Skin of body (tissue), 1 donor: ENCODE measurements at regions not wholly inside any gene's neighbourhood (a gene's known extent, or its start where the extent isn't known, plus 50 kb on each side); places are given as distances from the start of the nearest gene placed in this dataset.

ENCODE experiments used
- DNase-seq: peaks from one replicate; lab custom pipeline; 2025; lab: John Stamatoyannopoulos, UW

DNA sequence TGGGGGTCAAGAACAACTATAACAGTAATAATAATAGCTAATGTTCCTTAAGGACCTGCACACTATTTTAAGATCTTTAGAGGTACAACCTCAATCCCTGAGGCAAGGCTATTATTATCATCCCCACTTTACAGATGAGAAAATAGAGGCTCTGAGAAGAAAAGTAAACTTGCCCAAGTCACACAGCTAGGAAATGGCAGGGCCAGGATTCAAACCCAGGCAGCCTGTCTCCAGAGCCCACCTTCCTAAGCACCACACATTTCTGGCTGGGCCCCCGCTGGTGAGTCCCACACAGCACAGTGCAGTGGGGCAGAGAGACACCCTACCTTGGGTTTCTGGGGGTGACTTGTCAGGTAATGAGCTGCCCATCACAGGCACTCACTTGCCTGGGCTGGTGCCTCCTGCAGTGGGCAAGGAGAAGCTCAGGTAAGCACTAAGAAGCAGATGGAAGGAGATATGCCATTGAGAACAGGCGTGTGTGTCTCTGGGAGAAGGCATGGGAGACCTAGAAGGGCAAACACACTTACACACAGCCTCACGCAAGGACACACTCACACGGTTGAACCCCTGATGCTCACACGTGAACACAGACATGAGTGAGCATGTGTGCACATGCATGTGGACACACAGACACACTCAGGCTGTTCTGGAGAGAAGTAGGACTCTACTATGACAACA lies 104.4 kb upstream of the ZMIZ1 start:
- no peak for DNase-seq

DNA sequence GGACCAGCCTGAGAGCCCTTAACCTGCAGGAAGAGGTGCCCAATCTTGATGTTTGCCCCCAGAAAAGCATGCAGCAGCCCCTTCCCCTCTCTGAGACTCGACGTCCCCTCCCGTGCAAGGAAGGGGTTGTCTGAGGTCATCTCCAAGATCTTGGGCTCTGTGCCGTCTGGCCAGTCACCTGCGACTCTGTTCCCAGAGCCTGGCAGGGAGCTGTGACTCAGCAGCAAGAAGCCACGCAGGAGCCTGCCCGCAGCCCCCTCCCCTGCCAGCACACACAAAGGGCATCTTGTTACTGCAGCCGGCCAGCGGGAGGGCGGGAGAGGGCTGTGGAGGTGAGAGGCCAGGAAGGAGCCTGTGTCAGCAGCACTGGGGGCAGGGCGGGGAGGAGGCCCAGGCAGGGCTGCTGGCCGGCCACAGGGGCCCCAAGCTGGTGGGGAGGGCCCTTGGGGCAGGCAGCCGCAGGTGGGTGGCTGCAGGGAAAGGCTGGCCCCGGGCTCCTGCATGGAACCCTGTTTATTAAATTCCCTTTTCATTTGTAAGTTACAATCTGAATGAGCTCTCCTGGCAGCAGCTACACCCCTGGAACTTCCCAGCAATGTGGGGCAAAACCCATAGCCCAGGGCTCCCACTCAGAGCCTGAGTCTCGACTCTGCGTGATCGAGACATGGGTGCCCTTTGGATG lies 103.7 kb upstream of the ZMIZ1 start:
- DNase-seq, result no peak

DNA sequence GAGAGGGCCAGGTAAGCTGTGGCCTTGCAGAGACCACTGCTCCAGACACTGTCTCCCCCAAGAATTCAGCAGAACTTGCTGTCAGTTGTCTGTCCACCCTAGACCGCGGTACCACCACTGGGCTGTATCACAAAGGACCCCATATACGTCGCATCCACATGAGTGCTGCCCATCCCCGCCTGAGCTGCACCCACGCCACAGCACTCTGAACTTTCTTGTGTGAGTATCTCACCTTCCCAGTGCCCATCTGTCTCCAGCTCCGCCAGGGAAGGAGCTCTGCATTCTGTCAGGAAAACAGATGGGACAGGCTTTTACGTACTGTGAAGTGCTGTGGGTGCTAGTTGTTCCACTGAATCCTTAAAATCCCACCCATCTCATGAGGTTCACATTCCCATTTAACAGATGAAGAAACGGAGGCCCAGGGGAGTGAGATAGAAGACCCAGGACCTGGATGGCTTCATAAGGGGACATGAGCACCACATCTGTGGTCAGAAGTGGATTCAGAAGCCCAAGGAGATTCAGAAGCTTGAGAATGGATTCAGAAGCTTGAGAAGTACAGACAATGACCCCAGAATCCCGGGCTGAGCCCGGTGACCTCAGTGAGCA lies 102.5 kb upstream of the ZMIZ1 start:
- DNase-seq, result no peak

DNA sequence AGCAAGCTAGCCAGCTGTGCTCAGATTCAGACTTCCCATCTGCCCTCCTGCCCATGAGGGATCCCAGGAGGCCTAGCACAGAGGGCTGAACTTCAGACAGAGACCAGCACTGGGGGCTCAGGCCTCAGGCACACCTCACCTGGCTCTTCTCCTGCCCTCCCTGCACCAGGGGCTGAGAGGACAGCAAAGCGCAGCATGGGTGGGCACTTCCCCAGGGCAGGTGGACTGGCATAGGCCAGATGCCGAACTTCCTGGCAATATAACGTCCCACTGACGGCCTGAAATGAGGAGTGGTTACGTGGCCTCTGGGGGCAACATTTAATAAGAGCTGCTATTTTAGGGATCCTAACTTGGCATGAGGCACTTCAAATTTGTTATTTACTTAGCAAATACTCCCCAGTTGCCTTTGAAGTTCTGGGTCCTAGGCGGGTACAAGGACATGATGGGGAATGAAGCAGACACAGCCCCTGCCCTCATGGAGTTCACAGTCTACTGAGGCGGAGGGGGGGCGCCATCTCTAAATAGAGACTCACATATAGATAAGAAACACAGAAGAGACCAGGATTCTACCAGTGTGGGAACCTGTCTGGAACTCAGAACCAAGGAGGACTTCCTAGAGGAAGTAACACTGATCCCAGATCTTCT lies 101.8 kb upstream of the ZMIZ1 start:
- no peak for DNase-seq

DNA sequence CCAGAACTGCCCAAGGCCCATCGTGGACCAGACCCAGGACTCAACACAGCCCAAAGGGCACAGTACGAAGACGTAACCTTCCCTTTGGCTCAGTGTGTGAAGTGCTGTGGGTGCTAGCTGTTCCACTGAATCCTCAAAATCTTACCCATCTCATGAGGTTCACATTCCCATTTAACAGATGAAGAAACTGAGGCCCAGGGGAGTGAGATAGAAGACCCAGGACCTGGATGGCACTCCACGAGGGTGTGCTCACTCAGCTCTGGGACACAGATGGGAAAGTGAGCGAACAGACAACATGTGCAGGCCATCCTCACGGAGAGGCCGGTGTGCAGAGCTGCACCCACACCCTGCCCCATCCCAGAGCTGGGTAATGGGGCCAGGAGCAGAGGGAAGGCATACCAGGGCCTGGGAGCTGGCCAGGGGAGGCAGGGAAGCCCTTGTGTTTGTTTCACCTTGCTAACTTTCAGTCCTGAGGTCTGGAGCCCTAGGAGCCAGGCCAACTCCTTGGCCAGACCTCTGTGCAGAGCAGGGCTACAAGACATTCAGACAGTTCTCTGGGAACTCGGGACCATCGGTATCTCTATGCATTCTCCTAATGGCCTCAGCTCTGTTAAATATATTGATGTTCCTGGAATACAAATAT lies 100.3 kb upstream of the ZMIZ1 start:
- no peak for DNase-seq

DNA sequence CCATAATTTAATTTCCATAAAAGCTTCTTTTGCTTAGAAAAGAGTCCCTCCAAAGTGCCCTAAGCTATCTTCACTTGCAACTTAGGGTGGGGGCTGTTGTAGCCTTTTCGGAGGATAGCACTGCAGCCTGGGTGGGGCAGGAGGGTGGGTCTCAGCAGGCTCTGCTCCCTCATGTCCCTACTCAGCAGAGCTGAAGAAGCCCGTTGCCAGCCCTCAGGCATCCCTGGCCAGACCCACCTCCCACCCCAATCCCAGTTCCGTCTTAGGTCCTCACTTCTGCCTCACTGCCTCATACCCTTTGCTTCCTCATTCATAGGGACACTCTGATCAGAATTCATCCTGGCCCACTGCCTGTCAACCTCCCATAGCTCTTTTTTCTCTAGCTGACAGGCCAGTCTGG lies 99.8 kb upstream of the ZMIZ1 start:
- no peak for DNase-seq

DNA sequence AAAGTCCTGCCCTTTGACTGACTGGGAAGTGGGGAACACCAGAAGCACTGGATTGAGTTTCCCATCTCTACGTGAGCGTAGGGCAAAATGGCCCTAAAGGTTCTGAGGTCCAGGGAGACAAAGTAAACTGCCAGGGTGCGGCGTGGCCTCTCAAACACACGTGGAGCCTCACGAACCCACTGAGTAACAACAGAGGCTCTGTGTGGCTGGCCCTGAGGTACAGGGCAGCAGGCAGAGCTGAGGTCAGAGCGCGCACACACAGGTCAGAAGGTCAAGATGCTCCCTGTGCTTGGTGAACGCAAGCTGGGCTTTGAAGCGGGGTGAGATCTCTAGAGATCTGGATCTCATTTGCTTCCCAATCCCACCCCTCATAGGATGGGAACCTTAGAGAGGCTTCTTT lies 99.0 kb upstream of the ZMIZ1 start:
- DNase-seq, result no peak

DNA sequence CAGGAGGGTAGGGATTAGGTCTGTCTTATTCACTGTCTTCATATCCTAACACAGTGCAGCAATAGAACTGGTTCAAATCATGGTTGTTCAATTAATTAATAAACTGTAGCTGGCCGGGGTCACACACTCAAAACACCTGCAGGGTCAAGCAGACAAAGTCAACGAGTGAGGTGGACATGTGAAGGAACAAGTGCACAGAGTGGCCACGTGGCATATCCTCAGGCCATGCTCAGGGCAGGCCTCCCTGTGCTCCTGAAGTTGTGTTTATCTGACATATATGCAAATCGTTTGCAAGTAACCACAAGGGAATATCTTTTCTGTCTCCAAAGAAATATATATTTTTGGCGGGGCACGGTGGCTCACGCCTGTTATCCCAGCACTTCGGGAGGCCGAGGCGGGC lies 98.5 kb upstream of the ZMIZ1 start:
- no peak for DNase-seq

DNA sequence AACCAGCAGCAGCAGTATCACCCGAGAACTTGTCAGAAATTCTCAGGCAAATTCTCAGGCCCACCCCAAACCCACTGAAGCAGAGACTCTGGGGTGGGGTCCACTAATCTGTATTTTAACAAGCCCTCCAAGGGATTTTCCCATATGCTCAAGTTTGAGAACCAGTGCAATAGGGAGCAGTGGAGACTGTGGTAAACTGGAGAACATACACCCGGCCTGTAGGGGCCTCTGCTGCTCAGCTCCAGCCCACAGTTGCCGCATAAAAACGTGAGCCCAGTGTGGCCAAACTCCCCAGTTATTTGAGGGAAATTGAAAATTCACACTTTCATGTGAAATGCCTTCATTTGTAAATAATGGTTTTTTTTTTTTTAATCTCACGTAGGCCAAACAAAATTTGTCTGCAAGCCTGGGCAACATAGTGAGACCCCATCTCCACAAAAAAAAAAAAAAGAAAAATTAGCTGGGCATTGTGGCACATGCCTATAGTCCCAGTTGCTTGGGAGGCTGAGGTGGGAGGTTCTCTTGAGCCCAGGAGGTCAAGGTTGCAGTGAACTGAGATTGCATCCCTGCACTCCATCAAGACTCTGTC lies 97.6 kb upstream of the ZMIZ1 start:
- no peak for DNase-seq

DNA sequence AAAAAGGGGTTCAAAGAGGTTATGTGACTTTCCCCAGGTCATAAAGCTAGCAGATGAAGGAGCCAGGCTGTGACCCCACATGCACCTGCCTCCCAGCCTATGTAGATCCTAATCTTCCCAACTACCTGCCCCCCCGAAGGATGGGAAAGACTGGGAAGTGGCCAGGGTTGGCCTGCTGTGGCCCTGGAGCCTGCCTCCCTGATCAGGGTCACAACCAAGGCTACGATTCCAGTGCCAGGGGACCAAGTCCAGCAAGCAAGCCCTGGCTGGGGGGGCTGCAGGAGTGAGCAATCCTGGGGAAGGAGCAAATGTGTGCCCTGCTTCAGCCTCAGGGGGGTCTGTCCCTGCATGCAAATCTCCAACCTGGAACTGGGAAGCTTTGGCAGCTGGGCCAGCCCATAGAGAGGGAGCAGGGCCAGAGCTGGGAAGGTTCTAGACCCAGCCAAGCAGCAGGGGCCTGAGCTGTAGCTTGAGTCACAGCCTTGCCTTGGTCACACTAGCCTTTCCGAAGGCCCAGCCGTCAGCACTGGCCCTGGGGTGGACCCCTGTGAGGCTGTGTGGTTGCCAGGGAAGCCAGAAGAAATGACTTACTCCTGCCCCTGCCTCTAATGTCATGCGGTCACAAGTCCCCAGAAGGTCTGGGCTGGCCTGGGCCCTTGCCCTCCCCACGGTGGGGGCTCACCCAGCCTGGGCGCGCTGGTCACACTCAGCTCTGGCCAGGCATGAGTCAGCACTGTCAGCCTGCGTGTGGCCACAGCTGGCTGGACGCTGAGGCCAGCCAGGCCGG lies 96.4 kb upstream of the ZMIZ1 start:
- no peak for DNase-seq

DNA sequence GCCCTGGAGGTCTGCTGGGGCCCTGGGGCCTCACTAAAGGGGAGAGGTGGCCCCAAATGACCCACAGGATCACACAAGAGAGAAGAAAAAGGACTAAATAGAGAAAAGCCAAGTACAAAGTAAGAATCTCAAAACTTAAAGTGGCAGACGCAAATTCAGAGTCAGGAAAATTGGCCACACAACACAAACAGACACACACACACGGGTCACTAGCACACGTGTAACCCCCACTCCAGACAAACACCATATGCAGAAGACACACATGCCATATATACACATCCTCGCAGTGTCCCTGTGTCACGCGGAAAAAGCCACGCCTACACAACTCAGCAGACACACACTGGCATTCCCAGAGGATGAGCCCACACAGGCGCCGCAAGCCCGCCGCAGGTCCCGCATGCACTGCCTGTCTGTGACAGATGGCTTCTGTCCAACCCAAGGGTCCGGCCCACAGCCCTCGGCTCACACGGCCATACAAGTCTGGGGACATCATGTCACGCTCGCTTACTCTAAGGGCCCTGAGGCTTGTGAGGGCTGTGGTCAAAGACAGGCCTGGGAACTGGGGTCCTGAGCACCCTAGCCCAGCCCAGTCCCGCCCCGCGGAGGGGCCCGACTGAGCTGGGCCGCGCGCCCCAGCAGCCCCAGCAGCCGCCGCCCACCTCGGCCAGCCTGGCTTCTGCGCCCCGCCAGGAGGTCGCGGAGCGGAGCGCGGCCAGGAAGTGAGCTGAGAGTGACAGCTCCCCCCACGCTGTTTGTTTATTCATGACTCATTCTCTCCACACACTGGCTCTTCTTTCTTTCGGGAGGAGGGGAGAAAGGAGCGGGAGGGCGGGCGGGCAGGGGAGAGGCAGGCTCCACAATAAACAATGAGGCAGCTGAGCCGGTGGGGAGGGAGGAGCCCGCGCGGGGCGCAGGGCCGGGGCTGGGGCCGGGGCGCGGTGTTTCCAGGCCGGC lies 95.5 kb upstream of the ZMIZ1 start:
- peak; percentile 97 for DNase-seq

DNA sequence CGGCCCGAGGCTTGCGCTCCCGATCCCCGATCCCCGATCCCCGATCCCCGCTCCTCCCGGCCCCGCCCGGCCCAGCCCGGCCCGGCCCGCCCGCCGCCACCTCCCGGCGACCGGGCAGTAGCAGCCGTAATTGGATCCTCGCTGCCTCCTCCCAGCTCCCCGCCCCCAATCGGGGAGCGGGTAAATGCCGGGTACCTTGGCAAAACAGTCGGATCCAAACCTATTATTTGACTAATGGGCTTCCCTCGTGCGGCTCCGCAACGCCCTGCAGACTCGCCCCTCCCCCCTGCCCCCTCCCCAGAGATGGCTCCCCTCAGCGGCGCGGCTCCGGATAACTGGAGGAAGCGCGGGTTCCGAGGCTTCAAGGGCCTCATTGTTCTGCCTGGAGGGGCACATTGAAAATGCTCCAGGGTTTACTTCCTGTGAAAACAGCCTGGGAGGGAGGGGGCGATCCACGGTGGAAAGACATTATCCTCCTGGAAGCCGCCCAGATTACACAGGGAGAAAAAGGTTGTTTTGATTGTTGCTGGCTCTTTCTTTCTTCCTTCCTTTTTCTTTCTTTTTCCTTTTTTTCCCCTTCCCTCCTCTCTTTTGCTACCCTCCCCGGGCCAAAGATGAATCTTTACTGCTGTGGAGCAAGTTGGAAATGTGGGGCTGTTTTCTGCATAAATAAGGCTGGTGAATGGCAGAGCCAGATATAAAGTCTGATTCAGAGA lies 94.7 kb upstream of the ZMIZ1 start:
- DNase-seq, result peak; percentile 82

DNA sequence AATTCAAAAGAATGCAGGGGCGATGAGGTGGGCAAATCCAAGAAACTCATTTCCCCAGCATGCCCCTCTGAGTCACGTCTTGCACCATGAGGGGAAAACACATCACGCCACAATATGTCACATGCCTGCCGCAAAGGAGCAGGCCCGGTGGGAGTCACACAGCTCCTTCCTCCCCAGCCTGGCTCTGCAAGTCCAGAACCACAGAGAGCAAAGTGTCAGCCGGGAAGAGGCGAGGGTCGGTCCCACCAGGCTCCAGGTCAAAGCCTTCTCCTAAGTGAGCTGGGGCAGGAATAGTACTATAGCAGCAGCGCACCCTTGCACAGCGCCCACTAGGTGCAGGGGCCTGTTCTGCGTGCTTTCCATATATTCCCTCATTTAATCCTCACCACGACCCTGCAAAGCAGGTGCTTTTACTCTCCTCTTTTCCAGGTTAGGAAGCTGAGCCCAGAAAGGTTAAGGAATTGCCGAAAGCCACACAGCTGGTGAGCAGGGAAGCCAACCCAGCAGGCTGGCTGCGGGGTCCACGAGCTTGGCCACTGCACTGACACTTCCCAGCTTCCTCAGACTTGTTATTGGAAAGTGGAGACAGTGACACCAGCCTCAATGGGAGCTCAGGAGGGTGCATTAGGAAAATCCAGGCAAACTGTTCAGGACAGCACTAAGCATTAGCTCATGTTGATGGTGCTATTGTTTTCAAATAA lies 94.0 kb upstream of the ZMIZ1 start:
- DNase-seq, result peak; percentile 82

DNA sequence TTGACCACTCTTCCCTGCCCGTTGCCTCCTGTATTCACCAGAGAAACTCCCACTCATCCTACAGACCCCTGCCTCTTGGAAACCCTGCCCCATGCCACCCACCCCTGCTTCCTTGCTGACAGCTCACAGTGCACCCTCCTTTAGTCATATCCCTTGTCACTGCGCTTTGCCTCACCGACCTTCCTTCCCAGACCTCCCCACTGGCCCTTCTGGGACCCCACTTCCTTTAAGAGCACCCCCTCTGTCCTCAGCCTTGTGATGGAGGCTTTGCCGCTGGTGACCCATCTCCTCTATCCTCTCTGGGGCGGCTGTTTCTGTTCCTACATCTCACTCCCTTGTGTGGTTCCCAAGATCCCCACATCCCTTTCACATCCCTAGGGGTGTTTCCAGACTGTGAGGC lies 92.8 kb upstream of the ZMIZ1 start:
- no peak for DNase-seq

DNA sequence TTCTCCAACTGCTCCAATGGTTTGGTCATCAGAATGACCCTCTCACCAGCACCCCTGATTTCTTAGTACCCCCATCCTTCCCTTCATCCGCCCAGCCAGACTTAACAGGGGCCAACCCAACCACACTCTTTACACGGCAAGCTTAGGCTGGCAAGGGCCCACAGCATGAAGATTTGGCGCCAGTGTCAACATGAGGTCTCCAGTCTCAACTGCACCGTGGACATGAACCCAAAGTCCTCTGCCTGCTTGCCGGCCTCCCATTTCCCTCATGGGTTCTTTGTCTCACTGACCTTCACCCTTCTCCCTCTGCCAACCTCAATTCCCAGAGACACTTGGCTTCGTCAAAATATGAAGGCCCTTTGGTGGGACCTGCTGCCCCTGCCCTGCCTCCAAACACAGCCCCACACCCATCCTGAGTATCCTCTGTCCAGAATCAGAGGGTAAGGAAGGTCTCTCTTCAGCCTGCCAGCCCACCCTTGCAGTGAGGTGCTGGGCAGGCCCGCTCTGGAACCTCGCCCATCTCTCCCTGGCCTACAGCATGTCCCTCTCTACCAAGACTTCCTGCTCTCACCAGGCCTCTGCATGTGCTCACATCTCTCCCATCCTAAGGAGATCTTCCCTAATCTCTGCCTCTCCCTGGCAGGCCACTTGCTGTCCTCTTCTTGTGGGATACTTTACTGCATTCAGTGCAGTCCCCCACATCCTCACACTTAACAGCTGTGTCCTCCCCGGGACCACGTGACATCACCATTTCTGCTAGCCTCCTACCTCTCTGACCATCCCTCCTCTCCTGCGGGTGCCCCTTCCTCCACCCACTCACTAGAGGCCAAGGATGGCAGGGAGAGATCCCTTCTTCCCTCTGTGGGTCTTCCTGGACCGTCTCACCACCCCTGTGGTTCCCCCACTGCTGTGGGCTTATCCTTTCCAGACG lies 91.7 kb upstream of the ZMIZ1 start:
- no peak for DNase-seq

DNA sequence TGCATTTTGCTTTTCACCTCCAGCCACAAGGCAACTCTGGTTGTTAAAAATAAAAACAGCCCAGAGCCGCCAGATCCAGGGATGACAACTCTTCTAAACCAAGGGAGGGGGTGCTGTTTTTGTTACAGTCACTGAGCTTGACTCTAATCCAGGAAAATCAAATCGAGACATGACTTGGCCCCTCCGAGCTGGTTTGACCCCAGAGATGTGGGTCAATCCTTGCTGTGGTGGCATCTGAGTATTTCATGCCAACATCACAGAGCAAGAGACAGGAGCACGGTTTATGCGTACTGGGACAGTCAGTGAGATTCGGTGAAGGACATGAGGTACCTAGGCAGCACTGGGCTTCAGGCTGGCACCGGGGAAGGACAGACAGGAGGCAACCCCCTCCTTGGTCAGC lies 88.8 kb upstream of the ZMIZ1 start:
- DNase-seq, result no peak

DNA sequence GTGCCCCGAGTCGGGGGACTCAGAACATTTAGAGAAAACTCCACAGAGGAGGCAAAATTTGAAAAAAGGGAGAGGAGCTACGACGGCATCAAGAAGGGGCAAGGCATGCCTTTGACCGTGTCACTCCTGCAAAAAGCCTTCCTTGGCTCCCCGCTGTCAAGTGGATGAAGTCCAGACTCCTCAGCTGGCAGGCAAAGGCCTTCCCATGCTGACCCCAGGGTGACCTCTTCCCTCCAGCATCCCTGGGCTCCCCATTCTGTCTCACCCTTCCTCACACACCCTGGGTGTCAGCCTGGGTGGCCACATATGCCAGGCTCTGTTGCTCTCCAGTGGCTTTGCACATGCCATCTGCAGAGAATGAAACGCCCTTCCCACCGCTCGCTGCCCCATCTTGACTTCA lies 88.4 kb upstream of the ZMIZ1 start:
- DNase-seq, result no peak
